HEK293 (cell line): ENCODE measurements at regions not wholly inside any gene's neighbourhood (a gene's known extent, or its start where the extent isn't known, plus 50 kb on each side); places are given as distances from the start of the nearest gene placed in this dataset.
"Not testable (repeated sequence)": the region's sequence is repeated elsewhere in the genome, so short reads cannot be mapped to it uniquely, and the experiment has no call there.

Experiments
- CTCF ChIA-PET: fragments of 350-600 bp; formaldehyde crosslinking; extraction: SDS; loops from one replicate; lab custom pipeline; 2021; ENCODE audit warnings: antibody characterized with exemption; lab: Yijun Ruan, JAX
- POLR2A ChIA-PET: fragments of 300-600 bp; formaldehyde crosslinking; extraction: SDS; loops from one replicate; lab custom pipeline; 2020; ENCODE audit warnings: antibody characterized with exemption, inconsistent platforms; lab: Yijun Ruan, JAX
- H3K27ac ChIP-seq: fragments of 200-500 bp; sonication (Bioruptor generic); 2 replicates; pipeline ENCODE4 v1.5.1; 2014; ENCODE audit warnings: low read depth, low read length, control low read depth, inconsistent platforms; ENCODE audit errors: extremely low read depth
- H3K36me3 ChIP-seq, 2 experiments: fragments of 200-500 bp in 1 of 2; sonication (Bioruptor generic) in 1 of 2; 1 replicate in 1 of 2; 2 replicates in 1 of 2; pipeline ENCODE4 v1.5.1; 2014 to 2017; ENCODE audit warnings: inconsistent platforms in 2 of 2, low read length in 2 of 2; ENCODE audit not compliant: control insufficient read depth in 2 of 2, insufficient read depth in 1 of 2
- H3K4me1 ChIP-seq: fragments of 200-500 bp; sonication (Bioruptor generic); 2 replicates; pipeline ENCODE4 v1.5.1; 2014; ENCODE audit warnings: mild to moderate bottlenecking, low read length, inconsistent platforms; ENCODE audit not compliant: control insufficient read depth, insufficient read depth
- H3K4me3 ChIP-seq: 2 replicates; pipeline ENCODE4 v1.5.1; 2011; ENCODE audit warnings: low read depth, mild to moderate bottlenecking, control low read depth, low read length, moderate library complexity
- H3K9me3 ChIP-seq: fragments of 200-500 bp; sonication (Bioruptor generic); 2 replicates; pipeline ENCODE4 v1.5.1; 2014; ENCODE audit warnings: low read depth, low read length, inconsistent platforms; ENCODE audit not compliant: control insufficient read depth, insufficient read depth
- BCL11B ChIP-seq: fragments of 450-650 bp; formaldehyde crosslinking; IDR thresholded peaks from 2 replicates; pipeline ENCODE4 v1.5.1; 2016; ENCODE audit warnings: low read depth, missing biosample characterization, missing genetic modification characterization
- FEZF1 ChIP-seq: fragments of 450-650 bp; formaldehyde crosslinking; IDR thresholded peaks from 2 replicates; pipeline ENCODE4 v1.5.1; 2016; ENCODE audit warnings: missing biosample characterization, missing genetic modification characterization
- GLI4 ChIP-seq: fragments of 450-650 bp; formaldehyde crosslinking; IDR thresholded peaks from 2 replicates; pipeline ENCODE4 v1.5.1; 2016; ENCODE audit warnings: missing biosample characterization, missing genetic modification characterization
- GLIS2 ChIP-seq: fragments of 450-650 bp; formaldehyde crosslinking; IDR thresholded peaks from 2 replicates; pipeline ENCODE4 v1.5.1; 2016; ENCODE audit warnings: missing biosample characterization, missing genetic modification characterization
- KLF7 ChIP-seq: fragments of 450-650 bp; formaldehyde crosslinking; IDR thresholded peaks from 2 replicates; pipeline ENCODE4 v1.5.1; 2016; ENCODE audit warnings: missing biosample characterization, missing genetic modification characterization, borderline replicate concordance
- SCRT1 ChIP-seq: fragments of 450-650 bp; formaldehyde crosslinking; IDR thresholded peaks from 2 replicates; pipeline ENCODE4 v1.5.1; 2016; ENCODE audit warnings: missing biosample characterization, missing genetic modification characterization, borderline replicate concordance
- SCRT2 ChIP-seq: fragments of 450-650 bp; formaldehyde crosslinking; IDR thresholded peaks from 2 replicates; pipeline ENCODE4 v1.5.1; 2016; ENCODE audit warnings: missing biosample characterization, missing genetic modification characterization
- SETDB1 ChIP-seq: IDR thresholded peaks from one replicate; pipeline ENCODE4 v1.6.1; 2017; ENCODE audit warnings: mild to moderate bottlenecking, low read length, moderate library complexity, mixed read lengths; ENCODE audit not compliant: insufficient read length
- TRIM28 ChIP-seq: IDR thresholded peaks from 2 replicates; pipeline ENCODE4 v1.6.1; 2011; ENCODE audit warnings: low read length, control low read depth, borderline replicate concordance
- YY2 ChIP-seq: fragments of 450-650 bp; formaldehyde crosslinking; IDR thresholded peaks from 2 replicates; pipeline ENCODE4 v1.5.1; 2016; ENCODE audit warnings: missing biosample characterization, missing genetic modification characterization
- ZFHX2 ChIP-seq: fragments of 450-650 bp; formaldehyde crosslinking; conservative IDR thresholded peaks from 2 replicates; pipeline ENCODE4 v1.5.1; 2016; ENCODE audit warnings: missing biosample characterization, missing genetic modification characterization
- ZNF112 ChIP-seq: fragments of 450-650 bp; formaldehyde crosslinking; IDR thresholded peaks from 2 replicates; pipeline ENCODE4 v1.5.0; 2017; ENCODE audit warnings: missing biosample characterization, missing genetic modification characterization
- ZNF223 ChIP-seq: fragments of 450-650 bp; formaldehyde crosslinking; IDR thresholded peaks from 2 replicates; pipeline ENCODE4 v1.5.1; 2016; ENCODE audit warnings: missing biosample characterization, missing genetic modification characterization
- ZNF292 ChIP-seq: fragments of 450-650 bp; formaldehyde crosslinking; IDR thresholded peaks from 2 replicates; pipeline ENCODE4 v1.5.1; 2016; ENCODE audit warnings: low read depth, missing biosample characterization, missing genetic modification characterization, borderline replicate concordance
- ZNF426 ChIP-seq: fragments of 450-650 bp; formaldehyde crosslinking; IDR thresholded peaks from 2 replicates; pipeline ENCODE4 v1.5.1; 2017; ENCODE audit warnings: missing biosample characterization, missing genetic modification characterization, mild to moderate bottlenecking, inconsistent platforms, moderate library complexity
- ZNF488 ChIP-seq: fragments of 450-650 bp; formaldehyde crosslinking; IDR thresholded peaks from 2 replicates; pipeline ENCODE4 v1.5.1; 2016; ENCODE audit warnings: missing biosample characterization, missing genetic modification characterization
- ZNF501 ChIP-seq: fragments of 450-650 bp; formaldehyde crosslinking; IDR thresholded peaks from 2 replicates; pipeline ENCODE4 v1.5.1; 2016; ENCODE audit warnings: missing biosample characterization, missing genetic modification characterization
- ZNF510 ChIP-seq: fragments of 450-650 bp; formaldehyde crosslinking; IDR thresholded peaks from 2 replicates; pipeline ENCODE4 v1.5.1; 2018; ENCODE audit warnings: mild to moderate bottlenecking, missing genetic modification characterization, missing biosample characterization; ENCODE audit not compliant: insufficient replicate concordance
- ZNF530 ChIP-seq: fragments of 450-650 bp; formaldehyde crosslinking; IDR thresholded peaks from 2 replicates; pipeline ENCODE4 v1.5.1; 2016; ENCODE audit warnings: low read depth, missing biosample characterization, missing genetic modification characterization
- ZNF580 ChIP-seq: fragments of 450-650 bp; formaldehyde crosslinking; IDR thresholded peaks from 2 replicates; pipeline ENCODE4 v1.5.1; 2016; ENCODE audit warnings: missing biosample characterization, missing genetic modification characterization
- ZNF610 ChIP-seq: fragments of 450-650 bp; formaldehyde crosslinking; IDR thresholded peaks from 2 replicates; pipeline ENCODE4 v1.5.1; 2016; ENCODE audit warnings: missing biosample characterization, missing genetic modification characterization, borderline replicate concordance
- ZNF791 ChIP-seq: fragments of 450-650 bp; formaldehyde crosslinking; IDR thresholded peaks from 2 replicates; pipeline ENCODE4 v1.5.1; 2016; ENCODE audit warnings: missing biosample characterization, missing genetic modification characterization
- TF ChIP-seq, protein P1 (sequence below): fragments of 450-650 bp; formaldehyde crosslinking; IDR thresholded peaks from 2 replicates; pipeline ENCODE4 v1.5.1; 2016; ENCODE audit warnings: missing biosample characterization, missing genetic modification characterization
- TF ChIP-seq, protein P2 (sequence below): fragments of 450-650 bp; formaldehyde crosslinking; IDR thresholded peaks from 2 replicates; pipeline ENCODE4 v1.5.1; 2017; ENCODE audit warnings: missing biosample characterization, mild to moderate bottlenecking, missing genetic modification characterization, moderate library complexity

DNA sequence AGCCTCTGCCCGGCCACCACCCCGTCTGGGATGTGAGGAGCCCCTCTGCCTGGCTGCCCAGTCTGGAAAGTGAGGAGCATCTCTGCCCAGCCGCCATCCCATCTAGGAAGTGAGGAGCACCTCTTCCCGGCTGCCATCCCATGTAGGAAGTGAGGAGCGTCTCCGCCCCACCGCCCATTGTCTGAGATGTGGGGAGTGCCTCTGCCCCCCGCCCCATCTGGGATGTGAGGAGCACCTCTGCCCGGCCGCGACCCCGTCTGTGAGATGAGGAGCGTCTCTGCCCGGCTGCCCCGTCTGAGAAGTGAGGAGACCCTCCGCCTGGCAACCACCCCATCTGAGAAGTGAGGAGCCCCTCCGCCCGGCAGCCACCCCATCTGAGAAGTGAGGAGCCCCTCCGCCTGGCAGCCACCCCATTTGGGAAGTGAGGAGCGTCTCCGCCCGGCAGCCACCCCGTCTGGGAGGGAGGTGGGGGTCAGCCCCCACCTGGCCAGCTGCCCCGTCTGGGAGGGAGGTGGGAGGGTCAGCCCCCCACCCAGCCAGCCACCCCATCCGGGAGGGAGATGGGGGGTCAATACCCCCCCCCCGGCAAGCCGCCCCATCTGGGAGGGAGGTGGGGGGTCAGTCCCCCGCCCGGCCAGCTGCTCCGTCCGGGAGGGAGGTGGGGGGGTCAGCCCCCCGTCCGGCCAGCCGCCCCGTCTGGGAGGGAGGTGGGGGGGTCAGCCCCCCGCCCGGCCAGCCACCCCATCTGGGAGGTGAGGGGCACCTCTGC, 195.8 kb upstream of the SYNCRIP start:
- H3K9me3 ChIP-seq, H3K4me3 ChIP-seq, POLR2A ChIA-PET, H3K36me3 ChIP-seq, H3K4me1 ChIP-seq, H3K27ac ChIP-seq: not testable (repeated sequence)
- CTCF ChIA-PET: interaction anchor here (0.7 kb wide), 1 partner anchor 26 kb away, joined by 4 read pairs; no protein-coding TSS in a partner anchor

DNA sequence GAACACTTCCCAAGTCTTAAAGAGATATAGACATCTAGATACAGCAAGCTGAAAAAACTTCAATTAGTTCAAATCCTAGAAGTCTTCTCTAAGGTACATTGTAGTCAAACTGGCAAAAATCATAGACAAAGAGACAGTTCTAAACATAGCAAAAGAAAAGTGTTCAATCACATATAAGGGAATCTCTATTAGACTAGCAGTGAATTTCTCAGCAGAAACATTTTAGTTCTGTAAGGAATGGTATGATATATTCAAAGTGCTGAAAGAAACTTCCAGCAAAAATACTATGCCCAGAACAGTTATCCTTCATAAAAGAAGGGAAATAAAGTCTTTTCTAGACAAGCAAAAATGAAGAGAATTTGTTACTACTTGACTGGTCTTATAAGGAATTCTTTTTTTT, 186.3 kb upstream of the SYNCRIP start:
- no peaks in the 10 kb centered on the region for H3K36me3 ChIP-seq
- H3K4me1 ChIP-seq: no peaks in the 10 kb centered on the region
- H3K4me3 ChIP-seq: no peak overlapping the region
- TF ChIP-seq SETDB1 (peak; percentile 30), ZNF530 (tag by site-specific recombination) (no peak), ZNF791 (tag by site-specific recombination) (peak; percentile 95), ZNF112 (tag by site-specific recombination) (no peak), ZNF510 (tag by site-specific recombination) (no peak)
- CTCF ChIA-PET: no interaction called here
- H3K9me3 ChIP-seq: no peaks in the 10 kb centered on the region
- H3K27ac ChIP-seq: no peak overlapping the region
- POLR2A ChIA-PET: interaction anchor here (0.7 kb wide), 1 partner anchor 37 kb away, joined by 5 read pairs; no protein-coding TSS in a partner anchor

GRCh38 chr6:85826997-85827396, 184.3 kb upstream of the SYNCRIP start:
- no peak overlapping the region for H3K4me3 ChIP-seq
- ChIA-PET CTCF (interaction anchor here (0.5 kb wide), 1 partner anchor 1104 kb away, joined by 7 read pairs; no protein-coding TSS in a partner anchor), POLR2A (no interaction called here)
- no peaks in the 10 kb centered on the region for H3K9me3 ChIP-seq
- H3K27ac ChIP-seq: no peak overlapping the region
- TF ChIP-seq GLI4 (tag by site-specific recombination): no peak
- TF ChIP-seq ZNF501 (tag by site-specific recombination): no peak
- TF ChIP-seq SCRT1 (tag by site-specific recombination): no peak
- no peak for TF ChIP-seq ZNF426 (tag by site-specific recombination)
- H3K4me1 ChIP-seq: no peaks in the 10 kb centered on the region
- H3K36me3 ChIP-seq: no peaks in the 10 kb centered on the region

- POLR2A ChIA-PET: no interaction called here
- Histone ChIP-seq H3K9me3 (no peaks in the 10 kb centered on the region), H3K36me3 (no peaks in the 10 kb centered on the region), H3K27ac (no peak overlapping the region), H3K4me3 (no peak overlapping the region), H3K4me1 (no peaks in the 10 kb centered on the region)
- CTCF ChIA-PET: no interaction called here
- TF ChIP-seq ZNF488 (no peak), ZNF580 (tag by site-specific recombination) (no peak), ZNF610 (tag by site-specific recombination) (no peak), SCRT2 (tag by site-specific recombination) (no peak), ZFHX2 (tag by site-specific recombination) (no peak), KLF7 (tag by site-specific recombination) (no peak), ZNF292 (tag by site-specific recombination) (no peak), YY2 (tag by site-specific recombination) (no peak), FEZF1 (no peak), GLIS2 (tag by site-specific recombination) (no peak), BCL11B (no peak), TRIM28 (no peak), ZNF223 (tag by site-specific recombination) (no peak)
- TF ChIP-seq, protein P1, sequence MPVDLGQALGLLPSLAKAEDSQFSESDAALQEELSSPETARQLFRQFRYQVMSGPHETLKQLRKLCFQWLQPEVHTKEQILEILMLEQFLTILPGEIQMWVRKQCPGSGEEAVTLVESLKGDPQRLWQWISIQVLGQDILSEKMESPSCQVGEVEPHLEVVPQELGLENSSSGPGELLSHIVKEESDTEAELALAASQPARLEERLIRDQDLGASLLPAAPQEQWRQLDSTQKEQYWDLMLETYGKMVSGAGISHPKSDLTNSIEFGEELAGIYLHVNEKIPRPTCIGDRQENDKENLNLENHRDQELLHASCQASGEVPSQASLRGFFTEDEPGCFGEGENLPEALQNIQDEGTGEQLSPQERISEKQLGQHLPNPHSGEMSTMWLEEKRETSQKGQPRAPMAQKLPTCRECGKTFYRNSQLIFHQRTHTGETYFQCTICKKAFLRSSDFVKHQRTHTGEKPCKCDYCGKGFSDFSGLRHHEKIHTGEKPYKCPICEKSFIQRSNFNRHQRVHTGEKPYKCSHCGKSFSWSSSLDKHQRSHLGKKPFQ (tag by site-specific recombination): no peak
- TF ChIP-seq, protein P2, sequence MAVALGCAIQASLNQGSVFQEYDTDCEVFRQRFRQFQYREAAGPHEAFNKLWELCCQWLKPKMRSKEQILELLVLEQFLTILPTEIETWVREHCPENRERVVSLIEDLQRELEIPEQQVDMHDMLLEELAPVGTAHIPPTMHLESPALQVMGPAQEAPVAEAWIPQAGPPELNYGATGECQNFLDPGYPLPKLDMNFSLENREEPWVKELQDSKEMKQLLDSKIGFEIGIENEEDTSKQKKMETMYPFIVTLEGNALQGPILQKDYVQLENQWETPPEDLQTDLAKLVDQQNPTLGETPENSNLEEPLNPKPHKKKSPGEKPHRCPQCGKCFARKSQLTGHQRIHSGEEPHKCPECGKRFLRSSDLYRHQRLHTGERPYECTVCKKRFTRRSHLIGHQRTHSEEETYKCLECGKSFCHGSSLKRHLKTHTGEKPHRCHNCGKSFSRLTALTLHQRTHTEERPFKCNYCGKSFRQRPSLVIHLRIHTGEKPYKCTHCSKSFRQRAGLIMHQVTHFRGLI (tag by site-specific recombination): no peak
Observed at GRCh38 chr6:85824329-85824728, 181.6 kb upstream of the SYNCRIP start.
